Ascending aorta (tissue), 2 donors: ENCODE measurements at regions not wholly inside any gene's neighbourhood (a gene's known extent, or its start where the extent isn't known, plus 50 kb on each side); places are given as distances from the start of the nearest gene placed in this dataset.

ENCODE experiments used
- DNase-seq, 2 donors: peaks; one replicate each; pipeline ENCODE4 v3.0.0-alpha.2; 2019; ENCODE audit warnings: low spot score in 2 of 2
- H3K27ac ChIP-seq, 2 donors: fragments of 200-600 bp; sonication (generic); one replicate each; pipeline ENCODE4 v1.5.1; 2016 to 2017; ENCODE audit warnings: mild to moderate bottlenecking in 1 of 2
- H3K27me3 ChIP-seq: fragments of 200-600 bp; sonication (generic); one replicate; pipeline ENCODE4 v1.5.1; 2017
- H3K36me3 ChIP-seq, 2 donors: fragments of 200-600 bp; sonication (generic); one replicate each; pipeline ENCODE4 v1.5.1; 2016
- H3K4me1 ChIP-seq, 2 donors: fragments of 200-600 bp; sonication (generic); one replicate each; pipeline ENCODE4 v1.5.1; 2016 to 2017; ENCODE audit warnings: mild to moderate bottlenecking in 1 of 2
- H3K4me3 ChIP-seq, 2 donors: fragments of 200-600 bp; sonication (generic); one replicate each; pipeline ENCODE4 v1.5.1; 2016 to 2017; ENCODE audit warnings: mild to moderate bottlenecking in 1 of 2
- H3K9me3 ChIP-seq, 2 donors: fragments of 200-600 bp; sonication (generic); one replicate each; pipeline ENCODE4 v1.5.1; 2016
- intact Hi-C: fragments of 100-400 bp; cut with DNase I; formaldehyde crosslinking; loops from one replicate; pipeline ENCODE4 v1.15.1; 2023
- TF ChIP-seq, protein P1 (sequence below), 3 experiments: fragments of 200-600 bp in 2 of 3; fragments of 450-650 bp in 1 of 3; sonication (generic) in 2 of 3; IDR thresholded peaks; one replicate each; pipeline ENCODE4 v1.5.1; 2016 to 2019; ENCODE audit warnings: antibody characterized with exemption in 3 of 3, mild to moderate bottlenecking in 1 of 3, moderate library complexity in 1 of 3

DNA sequence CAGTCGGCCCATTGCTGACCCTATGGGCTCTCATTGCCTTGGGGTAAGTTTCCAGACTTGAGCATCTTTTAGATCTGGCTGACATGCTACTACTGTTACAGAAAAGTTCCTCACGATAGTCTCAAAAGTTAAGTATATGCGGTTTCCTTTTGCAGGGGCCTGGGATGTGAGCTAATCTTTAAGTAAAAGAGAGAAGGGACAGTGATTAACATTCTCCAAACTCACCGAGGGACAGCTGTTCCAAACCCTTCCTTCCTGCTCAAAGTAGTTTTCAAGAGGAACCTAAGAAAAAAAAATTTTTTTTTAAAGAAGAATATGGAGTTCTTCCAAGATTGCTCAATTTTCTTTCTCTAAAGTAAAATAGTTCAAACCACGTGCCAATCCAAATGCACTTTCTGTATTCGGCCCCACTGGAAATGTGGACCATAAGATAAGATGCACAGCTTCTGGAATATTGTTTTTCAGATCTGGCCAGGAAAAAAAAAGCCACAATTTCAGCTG lies 168.0 kb upstream of the SPRY4 start:
- no peaks in the 10 kb centered on the region for H3K9me3 ChIP-seq
- peak overlapping the region; percentile 58 to 63 for H3K27ac ChIP-seq
- no peaks in the 10 kb centered on the region for H3K36me3 ChIP-seq
- peaks cover 0 to 33% of the 10 kb centered on the region in 2 donors for H3K4me1 ChIP-seq
- no peaks in the 10 kb centered on the region for H3K27me3 ChIP-seq
- TF ChIP-seq, protein P1, sequence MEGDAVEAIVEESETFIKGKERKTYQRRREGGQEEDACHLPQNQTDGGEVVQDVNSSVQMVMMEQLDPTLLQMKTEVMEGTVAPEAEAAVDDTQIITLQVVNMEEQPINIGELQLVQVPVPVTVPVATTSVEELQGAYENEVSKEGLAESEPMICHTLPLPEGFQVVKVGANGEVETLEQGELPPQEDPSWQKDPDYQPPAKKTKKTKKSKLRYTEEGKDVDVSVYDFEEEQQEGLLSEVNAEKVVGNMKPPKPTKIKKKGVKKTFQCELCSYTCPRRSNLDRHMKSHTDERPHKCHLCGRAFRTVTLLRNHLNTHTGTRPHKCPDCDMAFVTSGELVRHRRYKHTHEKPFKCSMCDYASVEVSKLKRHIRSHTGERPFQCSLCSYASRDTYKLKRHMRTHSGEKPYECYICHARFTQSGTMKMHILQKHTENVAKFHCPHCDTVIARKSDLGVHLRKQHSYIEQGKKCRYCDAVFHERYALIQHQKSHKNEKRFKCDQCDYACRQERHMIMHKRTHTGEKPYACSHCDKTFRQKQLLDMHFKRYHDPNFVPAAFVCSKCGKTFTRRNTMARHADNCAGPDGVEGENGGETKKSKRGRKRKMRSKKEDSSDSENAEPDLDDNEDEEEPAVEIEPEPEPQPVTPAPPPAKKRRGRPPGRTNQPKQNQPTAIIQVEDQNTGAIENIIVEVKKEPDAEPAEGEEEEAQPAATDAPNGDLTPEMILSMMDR (IDR thresholded peaks at IDR 0.05) = no peak
- H3K4me3 ChIP-seq = peak overlapping the region; percentile 13 to 18
- no peak for DNase-seq
- intact Hi-C loops = no loop called here

DNA sequence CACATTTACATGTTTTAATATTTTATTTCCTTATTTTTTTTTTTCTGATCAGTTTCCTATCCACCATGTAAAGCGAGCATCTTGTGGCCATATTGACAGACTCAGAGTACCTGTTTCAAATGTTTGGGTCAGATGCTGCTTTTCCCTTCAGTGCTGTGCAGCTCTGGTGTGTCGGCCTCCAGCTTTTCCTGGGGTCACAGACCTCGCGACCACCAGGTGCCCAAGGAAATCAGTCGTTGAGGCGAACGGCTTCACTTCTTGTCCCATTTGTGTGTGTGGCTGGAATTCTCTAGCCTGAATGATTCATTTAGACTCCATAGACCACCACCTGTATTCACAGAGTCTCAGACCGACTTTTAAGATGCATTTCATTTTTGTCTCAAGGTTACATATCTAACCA lies 166.9 kb upstream of the SPRY4 start:
- Histone ChIP-seq H3K4me3 (no peak overlapping the region), H3K27me3 (no peaks in the 10 kb centered on the region), H3K9me3 (no peaks in the 10 kb centered on the region), H3K27ac (no peak overlapping the region), H3K4me1 (peaks cover 0 to 33% of the 10 kb centered on the region in 2 donors), H3K36me3 (no peaks in the 10 kb centered on the region)
- DNase-seq = no peak
- TF ChIP-seq, protein P1 (IDR thresholded peaks at IDR 0.05) = no peak
- intact Hi-C loops = no loop called here

DNA sequence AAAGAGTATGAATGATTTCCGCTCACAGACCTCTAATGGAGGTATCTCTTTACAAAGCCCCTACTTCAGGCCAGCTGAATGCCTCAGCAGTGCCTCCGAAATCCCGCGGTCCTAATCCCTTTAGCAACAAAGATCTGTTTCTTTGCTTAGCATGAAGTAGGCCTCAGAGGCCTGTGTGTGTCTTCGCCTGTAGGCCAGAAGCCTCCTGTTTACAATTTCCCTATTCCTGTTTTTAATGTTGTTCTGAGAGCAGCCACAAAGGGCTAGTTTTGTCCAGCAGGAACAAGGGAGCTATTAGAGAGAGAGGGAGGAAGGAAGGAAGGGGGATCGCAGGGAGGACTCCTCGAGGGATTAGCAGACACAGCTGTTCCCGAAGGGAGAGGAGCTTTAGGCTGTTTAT lies 166.4 kb upstream of the SPRY4 start:
- Histone ChIP-seq H3K4me1 (peaks cover 0 to 30% of the 10 kb centered on the region in 2 donors), H3K4me3 (no peak overlapping the region), H3K27ac (no peak overlapping the region), H3K9me3 (no peaks in the 10 kb centered on the region), H3K27me3 (no peaks in the 10 kb centered on the region), H3K36me3 (no peaks in the 10 kb centered on the region)
- DNase-seq = no peak
- intact Hi-C loops = no loop called here
- TF ChIP-seq, protein P1 (IDR thresholded peaks at IDR 0.05) = no peak

DNA sequence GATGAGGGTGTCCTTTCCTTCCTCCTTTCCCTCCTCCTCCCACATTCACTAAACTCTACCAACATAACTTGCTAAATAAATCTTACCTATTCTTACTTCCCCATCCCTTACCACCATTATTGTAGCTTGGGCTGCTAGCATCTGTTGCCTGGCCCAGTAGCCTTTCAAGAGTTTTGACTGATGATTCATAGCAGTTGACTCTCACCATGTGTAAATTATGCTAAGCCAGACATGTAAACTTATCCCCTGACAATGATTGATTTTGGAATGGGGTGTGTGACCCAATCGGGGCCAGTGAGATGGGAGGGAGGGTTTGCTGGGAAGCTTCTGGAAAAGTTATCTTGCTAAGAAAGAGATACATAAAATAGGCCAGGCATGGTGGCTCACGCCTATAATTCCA lies 161.8 kb upstream of the SPRY4 start:
- TF ChIP-seq, protein P1 (IDR thresholded peaks at IDR 0.05) = no peak
- intact Hi-C loops = no loop called here
- no peak for DNase-seq
- Histone ChIP-seq H3K27ac (no peak overlapping the region), H3K36me3 (no peaks in the 10 kb centered on the region), H3K9me3 (no peaks in the 10 kb centered on the region), H3K27me3 (no peaks in the 10 kb centered on the region), H3K4me3 (no peak overlapping the region), H3K4me1 (no peaks in the 10 kb centered on the region)

DNA sequence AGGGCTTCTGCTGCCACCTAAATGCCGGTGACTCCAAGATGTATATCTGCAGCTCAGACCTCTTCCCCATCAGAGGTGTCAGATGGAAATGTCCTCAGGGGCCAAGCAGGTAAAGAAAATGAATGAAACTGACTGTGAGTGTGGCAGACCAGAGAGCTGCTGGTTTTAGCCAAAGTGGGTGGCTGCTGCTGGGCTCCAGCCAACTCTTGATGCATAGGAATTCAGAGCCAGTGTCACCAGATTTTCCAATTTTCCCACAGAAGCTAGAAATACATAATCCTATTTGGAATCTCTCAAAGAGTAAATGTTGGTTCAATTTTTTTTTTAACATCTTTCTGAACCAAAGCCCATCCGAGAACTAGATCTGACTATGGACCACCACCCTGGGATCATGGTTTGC lies 161.2 kb upstream of the SPRY4 start:
- DNase-seq = no peak
- Histone ChIP-seq H3K27me3 (no peaks in the 10 kb centered on the region), H3K4me1 (no peaks in the 10 kb centered on the region), H3K36me3 (no peaks in the 10 kb centered on the region), H3K4me3 (no peak overlapping the region), H3K9me3 (no peaks in the 10 kb centered on the region), H3K27ac (no peak overlapping the region)
- intact Hi-C loops = no loop called here
- TF ChIP-seq, protein P1 (IDR thresholded peaks at IDR 0.05) = no peak

DNA sequence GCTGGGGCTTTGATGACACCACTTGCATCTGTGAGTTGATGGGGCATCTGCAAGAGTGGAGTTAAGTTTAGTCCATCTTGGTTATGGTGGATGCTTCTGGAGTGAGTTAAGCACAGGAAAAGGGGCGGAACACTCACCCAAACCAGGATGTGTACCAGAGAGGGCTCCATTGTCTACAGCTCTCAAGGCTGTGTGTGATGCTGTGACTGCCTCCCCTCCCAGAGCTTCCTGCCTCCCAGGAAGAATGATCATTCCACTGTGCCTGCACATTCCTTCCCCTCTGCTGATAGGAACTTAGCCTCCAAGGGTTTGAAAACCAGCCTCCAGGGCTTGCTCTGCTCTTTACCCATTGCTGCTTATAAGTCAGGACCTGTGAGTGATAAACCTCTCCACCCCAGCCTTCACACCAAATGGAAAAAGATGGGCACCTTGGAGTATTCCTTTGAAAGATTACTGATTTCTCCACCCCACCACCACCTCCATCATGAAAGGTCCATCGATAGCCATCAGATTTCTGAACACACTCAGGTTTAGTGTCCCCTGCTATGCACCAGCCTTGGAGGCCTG lies 160.1 kb upstream of the SPRY4 start:
- H3K36me3 ChIP-seq = no peaks in the 10 kb centered on the region
- H3K27me3 ChIP-seq = no peaks in the 10 kb centered on the region
- TF ChIP-seq, protein P1 (IDR thresholded peaks at IDR 0.05) = no peak
- H3K4me3 ChIP-seq = no peak overlapping the region
- DNase-seq = no peak
- intact Hi-C loops = no loop called here
- H3K4me1 ChIP-seq = peaks cover 0 to 2% of the 10 kb centered on the region in 2 donors
- H3K9me3 ChIP-seq = no peaks in the 10 kb centered on the region
- no peak overlapping the region for H3K27ac ChIP-seq
